ENCODE measurements at regions not wholly inside any gene's neighbourhood (a gene's known extent, or its start where the extent isn't known, plus 50 kb on each side); places are given as distances from the start of the nearest gene placed in this dataset.

DNA sequence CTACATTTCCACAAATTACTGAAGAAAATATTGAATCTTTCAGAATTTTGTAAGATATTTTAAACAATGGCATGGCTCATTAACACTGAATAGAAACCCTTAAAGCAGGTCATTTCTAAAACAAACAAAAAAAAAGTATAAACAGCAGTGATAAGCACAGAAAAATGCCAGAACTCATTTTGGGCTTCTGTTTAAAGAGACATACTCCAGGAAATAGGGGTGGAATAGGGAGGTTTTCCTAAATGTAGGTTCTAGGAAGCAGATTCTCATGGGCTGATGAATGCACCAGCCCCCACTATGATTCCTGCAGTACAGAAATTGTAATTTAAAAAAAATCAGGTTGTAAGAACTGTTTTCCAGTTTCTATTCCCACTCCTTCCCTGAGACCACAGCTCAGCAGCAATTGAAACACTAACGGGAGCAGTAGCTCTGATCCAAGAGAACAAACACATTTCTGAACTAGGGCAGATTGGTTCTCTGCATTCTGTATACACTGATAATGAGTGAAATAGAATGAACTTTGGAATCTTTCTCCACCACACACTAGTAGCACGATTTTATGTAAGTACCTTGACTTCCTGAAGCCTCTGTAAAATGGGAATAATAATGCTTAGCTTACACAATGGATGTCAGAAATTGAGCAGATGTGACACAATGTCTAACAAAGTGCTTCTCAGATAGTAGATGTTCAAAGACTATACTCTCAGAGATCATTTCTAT lies 115.6 kb upstream of the TMTC1 start:
- H3K27ac ChIP-seq = no peak overlapping the region
- H3K36me3 ChIP-seq = no peaks in the 10 kb centered on the region
- no peak for DNase-seq
- H3K4me3 ChIP-seq = no peak overlapping the region
- no peaks in the 10 kb centered on the region for H3K27me3 ChIP-seq (replicated peaks in 1 of 7)
- no peaks in the 10 kb centered on the region for H3K4me1 ChIP-seq
- 73 to 80% (median 76%) methylated on average over 2 of the region's 2 CpGs for WGBS, 5 donors
- H3K9me3 ChIP-seq = peaks cover 0 to 7% (median 0%) of the 10 kb centered on the region in 8 donors
- intact Hi-C loops (cut with DNase I; ENCODE audit: low total_unique reads) = no loop called here
- TF ChIP-seq POLR2AphosphoS5 (IDR thresholded peaks at IDR 0.05) = no peak
- TF ChIP-seq POLR2A (IDR thresholded peaks at IDR 0.05) = no peak
- TF ChIP-seq, protein P1, sequence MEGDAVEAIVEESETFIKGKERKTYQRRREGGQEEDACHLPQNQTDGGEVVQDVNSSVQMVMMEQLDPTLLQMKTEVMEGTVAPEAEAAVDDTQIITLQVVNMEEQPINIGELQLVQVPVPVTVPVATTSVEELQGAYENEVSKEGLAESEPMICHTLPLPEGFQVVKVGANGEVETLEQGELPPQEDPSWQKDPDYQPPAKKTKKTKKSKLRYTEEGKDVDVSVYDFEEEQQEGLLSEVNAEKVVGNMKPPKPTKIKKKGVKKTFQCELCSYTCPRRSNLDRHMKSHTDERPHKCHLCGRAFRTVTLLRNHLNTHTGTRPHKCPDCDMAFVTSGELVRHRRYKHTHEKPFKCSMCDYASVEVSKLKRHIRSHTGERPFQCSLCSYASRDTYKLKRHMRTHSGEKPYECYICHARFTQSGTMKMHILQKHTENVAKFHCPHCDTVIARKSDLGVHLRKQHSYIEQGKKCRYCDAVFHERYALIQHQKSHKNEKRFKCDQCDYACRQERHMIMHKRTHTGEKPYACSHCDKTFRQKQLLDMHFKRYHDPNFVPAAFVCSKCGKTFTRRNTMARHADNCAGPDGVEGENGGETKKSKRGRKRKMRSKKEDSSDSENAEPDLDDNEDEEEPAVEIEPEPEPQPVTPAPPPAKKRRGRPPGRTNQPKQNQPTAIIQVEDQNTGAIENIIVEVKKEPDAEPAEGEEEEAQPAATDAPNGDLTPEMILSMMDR (IDR thresholded peaks at IDR 0.05 in 8 of 11, conservative IDR thresholded peaks at IDR 0.05 in 3 of 11) = no peak

DNA sequence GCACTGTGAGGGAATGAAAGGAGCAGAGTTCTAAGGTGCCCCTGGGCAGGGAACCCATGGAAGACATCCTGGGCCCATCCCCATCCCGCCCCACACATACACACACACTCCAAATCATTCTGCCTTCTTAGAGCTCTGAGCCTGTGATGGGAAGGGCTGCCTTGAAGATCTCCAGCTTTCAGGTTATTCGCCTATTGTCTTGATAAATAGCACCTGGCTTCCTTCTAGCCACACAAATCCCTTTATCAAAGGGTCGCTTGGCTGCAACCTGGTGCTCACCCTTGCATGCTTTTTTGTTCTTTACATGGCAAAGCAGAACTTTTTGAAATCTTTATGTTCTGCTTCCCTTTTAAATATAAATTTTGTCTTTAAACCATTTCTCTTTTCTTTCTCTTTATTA lies 112.2 kb upstream of the TMTC1 start:
- 57 to 84% (median 61%) methylated on average over 2 to 3 of the region's 3 CpGs for WGBS, 5 donors
- Histone ChIP-seq H3K9me3 (peaks cover 0 to 7% (median 0%) of the 10 kb centered on the region in 8 donors), H3K27ac (no peak overlapping the region), H3K4me3 (no peak overlapping the region), H3K4me1 (no peaks in the 10 kb centered on the region), H3K36me3 (no peaks in the 10 kb centered on the region), H3K27me3 (replicated peaks in 1 of 7) (no peaks in the 10 kb centered on the region)
- TF ChIP-seq, protein P1 (IDR thresholded peaks at IDR 0.05 in 8 of 11, conservative IDR thresholded peaks at IDR 0.05 in 3 of 11) = no peak
- TF ChIP-seq POLR2A (IDR thresholded peaks at IDR 0.05) (no peak), POLR2AphosphoS5 (IDR thresholded peaks at IDR 0.05) (no peak)
- intact Hi-C loops (cut with DNase I; ENCODE audit: low total_unique reads) = no loop called here
- no peak for DNase-seq

DNA sequence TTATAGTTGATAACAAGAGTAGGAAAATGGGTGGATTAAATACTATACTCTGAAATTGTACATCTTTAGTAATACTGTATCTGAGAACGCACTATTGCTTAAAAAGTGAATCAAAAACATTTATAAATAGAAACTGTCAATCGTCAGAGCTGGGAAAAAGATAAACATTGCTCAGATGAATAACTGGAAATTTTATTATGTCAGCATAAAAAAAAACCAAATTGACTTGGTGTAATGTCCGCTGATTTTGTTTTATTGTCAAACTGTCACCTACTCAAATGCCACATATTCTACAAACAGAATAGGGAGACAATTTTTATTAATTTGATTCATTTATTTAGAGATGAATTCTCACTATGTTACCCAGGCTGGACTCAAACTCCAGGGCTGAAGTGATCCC lies 109.3 kb upstream of the TMTC1 start:
- TF ChIP-seq POLR2A (IDR thresholded peaks at IDR 0.05) = no peak
- TF ChIP-seq, protein P1 (IDR thresholded peaks at IDR 0.05 in 8 of 11, conservative IDR thresholded peaks at IDR 0.05 in 3 of 11) = no peak
- TF ChIP-seq POLR2AphosphoS5 (IDR thresholded peaks at IDR 0.05) = no peak

DNA sequence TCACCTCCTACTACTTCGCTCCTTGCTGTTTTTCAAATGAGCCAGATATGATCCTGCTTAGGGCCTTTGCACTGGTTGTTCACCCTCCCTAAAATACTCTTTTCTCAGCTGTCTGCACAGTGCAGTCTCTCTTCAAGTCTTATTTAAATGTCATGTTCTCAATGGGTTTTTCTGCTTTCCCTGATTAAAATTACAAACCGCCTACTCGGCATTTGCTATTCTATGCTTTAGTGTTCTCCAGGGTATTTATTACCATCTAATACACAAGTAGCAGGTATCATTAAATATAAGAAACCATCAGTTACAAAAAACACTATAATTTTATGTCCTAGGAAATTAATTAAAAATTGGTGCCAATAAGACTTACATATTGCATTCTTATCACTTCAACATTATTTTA lies 108.0 kb upstream of the TMTC1 start:
- H3K27ac ChIP-seq = no peak overlapping the region
- DNase-seq = no peak
- H3K4me1 ChIP-seq = no peaks in the 10 kb centered on the region
- 33 to 91% (median 64%) methylated on average over 3 of the region's 3 CpGs for WGBS, 5 donors
- TF ChIP-seq POLR2A (IDR thresholded peaks at IDR 0.05) (no peak), POLR2AphosphoS5 (IDR thresholded peaks at IDR 0.05) (no peak)
- TF ChIP-seq, protein P1 (IDR thresholded peaks at IDR 0.05 in 8 of 11, conservative IDR thresholded peaks at IDR 0.05 in 3 of 11) = no peak
- H3K36me3 ChIP-seq = no peaks in the 10 kb centered on the region
- no peaks in the 10 kb centered on the region for H3K27me3 ChIP-seq (replicated peaks in 1 of 7)
- no peak overlapping the region for H3K4me3 ChIP-seq
- intact Hi-C loops (cut with DNase I; ENCODE audit: low total_unique reads) = no loop called here
- H3K9me3 ChIP-seq = peaks cover 0 to 14% (median 3%) of the 10 kb centered on the region in 8 donors

More for the DNA sequence above, 109.3 kb upstream of the TMTC1 start:
- Histone ChIP-seq H3K4me1 (no peaks in the 10 kb centered on the region), H3K36me3 (no peaks in the 10 kb centered on the region), H3K27ac (no peak overlapping the region), H3K9me3 (peaks cover 0 to 12% (median 2%) of the 10 kb centered on the region in 8 donors), H3K4me3 (no peak overlapping the region), H3K27me3 (replicated peaks in 1 of 7) (no peaks in the 10 kb centered on the region)
- 85 to 91% (median 86%) methylated on average over 3 of the region's 3 CpGs for WGBS, 5 donors
- no peak for DNase-seq
- intact Hi-C loops (cut with DNase I; ENCODE audit: low total_unique reads) = no loop called here

Data from spleen (tissue), 11 donors.